H1 (cell line): ENCODE measurements at regions not wholly inside any gene's neighbourhood (a gene's known extent, or its start where the extent isn't known, plus 50 kb on each side); places are given as distances from the start of the nearest gene placed in this dataset.

Experiments
- CTCF ChIP-seq, 3 experiments: IDR thresholded peaks; 1 replicate in 2 of 3; 2 replicates in 1 of 3; pipeline versions ENCODE4 v1.5.1 to v1.6.1; 2011; ENCODE audit warnings: low read length in 3 of 3, mild to moderate bottlenecking in 3 of 3, inconsistent platforms in 2 of 3, low read depth in 1 of 3, moderate library complexity in 1 of 3; ENCODE audit not compliant: insufficient read depth in 1 of 3; ENCODE audit errors: control extremely low read depth in 1 of 3
- EGR1 ChIP-seq: IDR thresholded peaks from 2 replicates; pipeline ENCODE4 v1.6.1; 2011; ENCODE audit warnings: low read depth, low read length, borderline replicate concordance
- JUN ChIP-seq: IDR thresholded peaks from 2 replicates; pipeline ENCODE4 v1.6.1; 2011; ENCODE audit warnings: low read depth, mild to moderate bottlenecking, improper control_type of control experiment, low read length
- JUND ChIP-seq: IDR thresholded peaks from 2 replicates; pipeline ENCODE4 v1.6.1; 2011; ENCODE audit warnings: mild to moderate bottlenecking, improper control_type of control experiment, low read length
- NRF1 ChIP-seq: IDR thresholded peaks from 2 replicates; pipeline ENCODE4 v1.6.1; 2011; ENCODE audit warnings: mild to moderate bottlenecking, low read depth, low read length, improper control_type of control experiment
- TF ChIP-seq, protein P1 (sequence below): IDR thresholded peaks from 2 replicates; pipeline ENCODE4 v1.6.1; 2011; ENCODE audit warnings: low read length, improper control_type of control experiment

DNA sequence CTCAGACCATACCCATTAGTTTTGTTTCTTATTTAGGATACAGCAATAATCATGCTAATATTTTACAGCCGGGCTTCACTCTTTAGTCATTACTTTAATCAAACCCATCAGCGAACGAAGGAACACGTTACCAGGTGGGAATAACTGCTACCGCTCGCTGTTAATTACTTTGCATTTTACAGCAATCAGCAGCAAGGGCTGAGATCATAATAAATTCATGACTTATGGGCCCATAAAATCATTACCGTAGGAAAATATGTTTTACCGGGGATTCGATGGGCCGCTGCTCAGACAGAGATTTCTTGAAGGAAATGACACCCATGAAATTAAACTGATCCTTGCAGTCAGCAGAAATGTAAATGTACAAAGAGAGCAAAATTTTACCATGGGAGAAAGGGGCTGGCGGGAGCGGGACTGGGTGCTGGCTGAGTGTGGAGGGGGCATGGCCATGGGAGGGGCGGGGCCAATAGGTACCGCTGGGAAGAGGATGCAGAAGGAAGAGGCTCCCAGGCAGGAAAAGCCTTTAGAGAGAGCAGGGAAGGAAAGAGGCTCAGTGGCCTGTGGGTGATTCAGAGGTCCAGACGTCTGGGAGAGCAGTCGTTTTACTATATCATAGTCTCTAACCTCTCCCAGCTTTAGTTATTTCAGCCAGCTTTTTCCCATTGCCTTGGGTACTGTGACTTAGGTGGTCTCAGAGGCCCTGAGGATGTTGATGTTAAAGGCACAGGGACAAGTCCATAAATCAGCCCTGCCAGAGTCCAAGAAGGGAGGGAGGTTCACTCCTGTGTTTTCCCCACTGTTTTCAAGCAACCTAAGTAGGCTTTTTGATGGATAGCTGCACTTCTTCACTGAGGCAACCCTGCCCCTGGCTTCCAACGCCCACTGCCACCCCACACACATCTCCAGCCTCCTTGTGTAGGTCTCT, 258.9 kb downstream of the SEC16B start (continued):
- no peak for TF ChIP-seq JUND
- no peak for TF ChIP-seq CTCF (IDR thresholded peaks at IDR 0.05; ENCODE audit: control extremely low read depth in 1 of 3, insufficient read depth in 1 of 3, low read depth in 1 of 3, low read length in 3 of 3)
- TF ChIP-seq JUN = no peak
- TF ChIP-seq, protein P1, sequence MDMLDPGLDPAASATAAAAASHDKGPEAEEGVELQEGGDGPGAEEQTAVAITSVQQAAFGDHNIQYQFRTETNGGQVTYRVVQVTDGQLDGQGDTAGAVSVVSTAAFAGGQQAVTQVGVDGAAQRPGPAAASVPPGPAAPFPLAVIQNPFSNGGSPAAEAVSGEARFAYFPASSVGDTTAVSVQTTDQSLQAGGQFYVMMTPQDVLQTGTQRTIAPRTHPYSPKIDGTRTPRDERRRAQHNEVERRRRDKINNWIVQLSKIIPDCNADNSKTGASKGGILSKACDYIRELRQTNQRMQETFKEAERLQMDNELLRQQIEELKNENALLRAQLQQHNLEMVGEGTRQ = no peak
- no peak for TF ChIP-seq NRF1
- TF ChIP-seq EGR1 = no peak
- TF ChIP-seq, all 59 proteins: peak for 0
